PFSK-1 (cell line): ENCODE measurements at regions not wholly inside any gene's neighbourhood (a gene's known extent, or its start where the extent isn't known, plus 50 kb on each side); places are given as distances from the start of the nearest gene placed in this dataset.

Source experiments
- FOXP2 ChIP-seq: optimal IDR thresholded peaks from 2 replicates; pipeline ENCODE3; 2011; ENCODE audit warnings: borderline replicate concordance, control low read depth, inconsistent platforms; ENCODE audit not compliant: insufficient read depth; ENCODE audit errors: extremely low read length, extremely low read depth
- POLR2AphosphoS5 ChIP-seq: IDR thresholded peaks from 2 replicates; pipeline ENCODE4 v1.6.1; 2012; ENCODE audit warnings: low read depth, mild to moderate bottlenecking, control low read depth, low read length, moderate library complexity
- SIN3A ChIP-seq: IDR thresholded peaks from 2 replicates; pipeline ENCODE4 v1.6.1; 2012; ENCODE audit warnings: mild to moderate bottlenecking, low read length, moderate library complexity, borderline replicate concordance; ENCODE audit not compliant: insufficient read depth
- TAF1 ChIP-seq: IDR thresholded peaks from 2 replicates; pipeline ENCODE4 v1.6.1; 2012; ENCODE audit warnings: low read length, control low read depth, borderline replicate concordance; ENCODE audit not compliant: insufficient read depth
- TF ChIP-seq, protein P1 (sequence below), 2 experiments: IDR thresholded peaks; 2 replicates each; pipeline versions ENCODE4 v1.6.1 to v1.8.0; 2011 to 2012; ENCODE audit warnings: low read depth in 2 of 2, low read length in 2 of 2, control low read depth in 1 of 2, inconsistent platforms in 1 of 2, mild to moderate bottlenecking in 1 of 2, moderate library complexity in 1 of 2; ENCODE audit not compliant: insufficient read depth in 1 of 2

- TF ChIP-seq SIN3A (0 out of 2 replicates have a peak, but pooled peaks have one; percentile 10), FOXP2 (no peak)
Measured at GRCh38 chr1:184218458-184219075, 167.0 kb downstream of the TSEN15 start.

GRCh38 chr1:184219414-184219813, 167.4 kb upstream of the C1orf21 start:
- TF ChIP-seq POLR2AphosphoS5: no peak

DNA sequence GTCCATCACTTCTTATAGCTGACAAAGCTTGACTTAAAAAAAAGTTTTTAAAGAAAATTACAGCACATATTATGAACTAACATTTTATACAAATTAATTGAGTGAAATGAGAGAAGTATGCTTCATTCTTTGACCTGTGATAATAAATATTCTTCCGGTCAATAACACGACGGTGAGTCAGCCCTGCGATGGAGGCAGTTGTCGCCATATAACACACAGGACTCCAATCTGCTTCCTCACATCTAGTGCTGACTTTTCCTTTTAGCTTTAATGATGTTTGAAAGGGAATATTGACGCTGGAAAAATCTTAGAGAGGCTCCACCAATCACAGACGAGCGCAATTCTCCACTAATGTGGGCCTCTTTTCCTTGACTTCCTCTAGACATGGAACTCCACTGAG, 166.9 kb upstream of the C1orf21 start:
- TF ChIP-seq POLR2AphosphoS5 (no peak), FOXP2 (no peak), TAF1 (no peak), SIN3A (no peak)
- TF ChIP-seq, protein P1, sequence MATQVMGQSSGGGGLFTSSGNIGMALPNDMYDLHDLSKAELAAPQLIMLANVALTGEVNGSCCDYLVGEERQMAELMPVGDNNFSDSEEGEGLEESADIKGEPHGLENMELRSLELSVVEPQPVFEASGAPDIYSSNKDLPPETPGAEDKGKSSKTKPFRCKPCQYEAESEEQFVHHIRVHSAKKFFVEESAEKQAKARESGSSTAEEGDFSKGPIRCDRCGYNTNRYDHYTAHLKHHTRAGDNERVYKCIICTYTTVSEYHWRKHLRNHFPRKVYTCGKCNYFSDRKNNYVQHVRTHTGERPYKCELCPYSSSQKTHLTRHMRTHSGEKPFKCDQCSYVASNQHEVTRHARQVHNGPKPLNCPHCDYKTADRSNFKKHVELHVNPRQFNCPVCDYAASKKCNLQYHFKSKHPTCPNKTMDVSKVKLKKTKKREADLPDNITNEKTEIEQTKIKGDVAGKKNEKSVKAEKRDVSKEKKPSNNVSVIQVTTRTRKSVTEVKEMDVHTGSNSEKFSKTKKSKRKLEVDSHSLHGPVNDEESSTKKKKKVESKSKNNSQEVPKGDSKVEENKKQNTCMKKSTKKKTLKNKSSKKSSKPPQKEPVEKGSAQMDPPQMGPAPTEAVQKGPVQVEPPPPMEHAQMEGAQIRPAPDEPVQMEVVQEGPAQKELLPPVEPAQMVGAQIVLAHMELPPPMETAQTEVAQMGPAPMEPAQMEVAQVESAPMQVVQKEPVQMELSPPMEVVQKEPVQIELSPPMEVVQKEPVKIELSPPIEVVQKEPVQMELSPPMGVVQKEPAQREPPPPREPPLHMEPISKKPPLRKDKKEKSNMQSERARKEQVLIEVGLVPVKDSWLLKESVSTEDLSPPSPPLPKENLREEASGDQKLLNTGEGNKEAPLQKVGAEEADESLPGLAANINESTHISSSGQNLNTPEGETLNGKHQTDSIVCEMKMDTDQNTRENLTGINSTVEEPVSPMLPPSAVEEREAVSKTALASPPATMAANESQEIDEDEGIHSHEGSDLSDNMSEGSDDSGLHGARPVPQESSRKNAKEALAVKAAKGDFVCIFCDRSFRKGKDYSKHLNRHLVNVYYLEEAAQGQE (IDR thresholded peaks at IDR 0.05; ENCODE audit: insufficient read depth in 1 of 2, low read depth in 2 of 2, low read length in 2 of 2): no peak

DNA sequence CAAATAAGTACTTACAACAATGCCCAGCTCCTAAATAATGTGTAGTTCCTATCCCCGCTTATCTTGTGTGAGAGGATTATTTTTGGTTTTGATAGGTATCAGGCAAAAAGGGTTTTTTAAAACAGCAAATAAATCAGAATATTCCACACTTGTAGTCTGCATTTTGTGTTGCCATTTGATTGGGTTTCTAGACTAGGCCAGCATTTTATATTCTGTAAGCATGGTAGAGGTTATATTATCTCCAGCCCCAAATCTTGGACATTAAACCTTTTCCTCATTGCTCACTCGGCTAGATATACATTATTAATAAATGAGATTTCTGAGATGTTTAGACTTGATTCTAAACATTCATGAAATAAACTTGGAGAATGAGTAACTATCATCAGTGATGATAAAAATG, 165.7 kb upstream of the C1orf21 start:
- TF ChIP-seq, protein P1 (IDR thresholded peaks at IDR 0.05; ENCODE audit: insufficient read depth in 1 of 2, low read depth in 2 of 2, low read length in 2 of 2): no peak
- TF ChIP-seq FOXP2: no peak
- TF ChIP-seq TAF1: no peak
- no peak for TF ChIP-seq SIN3A
- TF ChIP-seq POLR2AphosphoS5: no peak

- TF ChIP-seq FOXP2: no peak
- TF ChIP-seq POLR2AphosphoS5: no peak
- TF ChIP-seq, protein P1 (IDR thresholded peaks at IDR 0.05; ENCODE audit: insufficient read depth in 1 of 2, low read depth in 2 of 2, low read length in 2 of 2): no peak
- no peak for TF ChIP-seq TAF1
Measured at GRCh38 chr1:184222652-184223052, 164.2 kb upstream of the C1orf21 start.

DNA sequence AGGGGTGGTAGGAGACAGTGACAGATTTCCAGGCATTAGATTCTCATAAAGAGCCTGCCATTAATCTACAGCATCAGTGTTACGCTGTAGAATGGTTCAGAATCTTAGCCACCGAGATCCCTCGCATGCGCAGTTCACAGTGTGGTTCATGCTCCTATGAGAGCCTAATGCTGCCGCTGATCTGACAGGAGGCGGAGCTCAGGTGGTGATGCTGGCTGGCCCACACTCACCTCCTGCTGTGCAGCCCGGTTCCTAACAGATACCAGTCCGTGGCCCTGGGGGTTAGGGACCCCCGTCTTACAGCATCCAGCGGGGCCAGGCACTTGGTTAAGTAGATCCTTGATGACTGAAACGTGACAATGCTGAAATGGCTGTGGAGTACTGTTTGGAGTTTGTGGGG, 163.6 kb upstream of the C1orf21 start:
- TF ChIP-seq, protein P1 (IDR thresholded peaks at IDR 0.05; ENCODE audit: insufficient read depth in 1 of 2, low read depth in 2 of 2, low read length in 2 of 2): no peak
- TF ChIP-seq TAF1 (no peak), FOXP2 (no peak), SIN3A (no peak), POLR2AphosphoS5 (no peak)
